EL (cell line): ENCODE measurements at regions not wholly inside any gene's neighbourhood (a gene's known extent, or its start where the extent isn't known, plus 50 kb on each side); places are given as distances from the start of the nearest gene placed in this dataset.

Source experiments
- DNase-seq: peaks from one replicate; pipeline ENCODE4 v3.0.0-alpha.2; 2016

GRCh38 chr6:114403858-114404257 lies 61.0 kb upstream of the HS3ST5 start:
- DNase-seq = no peak

- DNase-seq = no peak
Measured at GRCh38 chr6:114398481-114398880, 55.7 kb upstream of the HS3ST5 start.
